ENCODE measurements at regions not wholly inside any gene's neighbourhood (a gene's known extent, or its start where the extent isn't known, plus 50 kb on each side); places are given as distances from the start of the nearest gene placed in this dataset.

DNA sequence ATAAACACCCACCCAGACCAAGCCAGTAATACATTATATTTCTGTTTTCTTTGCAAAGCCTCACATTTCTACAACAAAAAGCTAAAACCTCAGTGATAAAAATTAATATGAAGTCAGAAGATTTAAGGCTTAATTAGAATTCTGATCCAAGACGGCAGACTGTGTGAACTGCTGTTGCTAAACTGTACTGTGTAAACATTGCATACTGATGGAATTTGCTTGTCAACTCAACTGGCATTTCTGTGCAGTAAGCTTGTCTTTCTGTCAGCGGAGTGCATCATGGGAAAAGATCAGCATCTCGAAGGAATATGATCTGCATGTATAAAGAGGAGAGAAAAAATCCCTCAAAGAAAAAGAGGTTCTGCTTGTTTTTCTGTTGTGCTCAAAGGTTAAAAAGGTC lies 69.4 kb upstream of the SPANXB1 start:
- TF ChIP-seq, protein P1, sequence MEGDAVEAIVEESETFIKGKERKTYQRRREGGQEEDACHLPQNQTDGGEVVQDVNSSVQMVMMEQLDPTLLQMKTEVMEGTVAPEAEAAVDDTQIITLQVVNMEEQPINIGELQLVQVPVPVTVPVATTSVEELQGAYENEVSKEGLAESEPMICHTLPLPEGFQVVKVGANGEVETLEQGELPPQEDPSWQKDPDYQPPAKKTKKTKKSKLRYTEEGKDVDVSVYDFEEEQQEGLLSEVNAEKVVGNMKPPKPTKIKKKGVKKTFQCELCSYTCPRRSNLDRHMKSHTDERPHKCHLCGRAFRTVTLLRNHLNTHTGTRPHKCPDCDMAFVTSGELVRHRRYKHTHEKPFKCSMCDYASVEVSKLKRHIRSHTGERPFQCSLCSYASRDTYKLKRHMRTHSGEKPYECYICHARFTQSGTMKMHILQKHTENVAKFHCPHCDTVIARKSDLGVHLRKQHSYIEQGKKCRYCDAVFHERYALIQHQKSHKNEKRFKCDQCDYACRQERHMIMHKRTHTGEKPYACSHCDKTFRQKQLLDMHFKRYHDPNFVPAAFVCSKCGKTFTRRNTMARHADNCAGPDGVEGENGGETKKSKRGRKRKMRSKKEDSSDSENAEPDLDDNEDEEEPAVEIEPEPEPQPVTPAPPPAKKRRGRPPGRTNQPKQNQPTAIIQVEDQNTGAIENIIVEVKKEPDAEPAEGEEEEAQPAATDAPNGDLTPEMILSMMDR (conservative IDR thresholded peaks at IDR 0.05) = no peak
- no peak for TF ChIP-seq EZH2 (IDR thresholded peaks at IDR 0.05; ENCODE audit: low read depth)

Data from PC-9 (cell line).